ENCODE measurements at regions not wholly inside any gene's neighbourhood (a gene's known extent, or its start where the extent isn't known, plus 50 kb on each side); places are given as distances from the start of the nearest gene placed in this dataset.

DNA sequence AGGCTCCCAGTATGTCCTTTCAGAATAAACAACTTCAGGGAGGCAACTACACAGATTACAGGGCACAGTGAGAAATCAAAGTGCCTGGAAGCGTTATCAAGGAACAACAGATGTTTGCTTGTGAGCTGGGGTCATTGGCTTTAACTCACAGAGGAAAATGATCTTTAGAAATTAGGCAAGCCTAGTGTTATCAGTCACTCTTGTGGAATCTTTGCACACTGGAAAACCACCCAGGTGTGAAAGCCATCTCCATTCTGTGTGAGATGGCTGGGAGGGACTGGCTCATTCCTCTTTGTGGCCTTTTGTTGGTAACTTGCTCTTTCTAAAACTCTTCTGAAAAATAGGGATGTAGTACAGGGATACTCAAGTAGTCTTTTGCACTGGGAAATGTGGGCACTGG lies 716.0 kb downstream of the XPNPEP1 start:
- ChIA-PET CTCF (interaction anchor here (1.3 to 2.0 kb wide), 3 partner anchors 8 to 11 kb away, joined by 3 to 6 read pairs (median 4); no protein-coding TSS in a partner anchor), POLR2A (no interaction called here)
- no peak for DNase-seq (ENCODE audit: extremely low spot score)
- TF ChIP-seq, protein P1, sequence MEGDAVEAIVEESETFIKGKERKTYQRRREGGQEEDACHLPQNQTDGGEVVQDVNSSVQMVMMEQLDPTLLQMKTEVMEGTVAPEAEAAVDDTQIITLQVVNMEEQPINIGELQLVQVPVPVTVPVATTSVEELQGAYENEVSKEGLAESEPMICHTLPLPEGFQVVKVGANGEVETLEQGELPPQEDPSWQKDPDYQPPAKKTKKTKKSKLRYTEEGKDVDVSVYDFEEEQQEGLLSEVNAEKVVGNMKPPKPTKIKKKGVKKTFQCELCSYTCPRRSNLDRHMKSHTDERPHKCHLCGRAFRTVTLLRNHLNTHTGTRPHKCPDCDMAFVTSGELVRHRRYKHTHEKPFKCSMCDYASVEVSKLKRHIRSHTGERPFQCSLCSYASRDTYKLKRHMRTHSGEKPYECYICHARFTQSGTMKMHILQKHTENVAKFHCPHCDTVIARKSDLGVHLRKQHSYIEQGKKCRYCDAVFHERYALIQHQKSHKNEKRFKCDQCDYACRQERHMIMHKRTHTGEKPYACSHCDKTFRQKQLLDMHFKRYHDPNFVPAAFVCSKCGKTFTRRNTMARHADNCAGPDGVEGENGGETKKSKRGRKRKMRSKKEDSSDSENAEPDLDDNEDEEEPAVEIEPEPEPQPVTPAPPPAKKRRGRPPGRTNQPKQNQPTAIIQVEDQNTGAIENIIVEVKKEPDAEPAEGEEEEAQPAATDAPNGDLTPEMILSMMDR (IDR thresholded peaks at IDR 0.05; ENCODE audit: control extremely low read depth, extremely low read depth, low read depth, missing control alignments), result no peak

DNA sequence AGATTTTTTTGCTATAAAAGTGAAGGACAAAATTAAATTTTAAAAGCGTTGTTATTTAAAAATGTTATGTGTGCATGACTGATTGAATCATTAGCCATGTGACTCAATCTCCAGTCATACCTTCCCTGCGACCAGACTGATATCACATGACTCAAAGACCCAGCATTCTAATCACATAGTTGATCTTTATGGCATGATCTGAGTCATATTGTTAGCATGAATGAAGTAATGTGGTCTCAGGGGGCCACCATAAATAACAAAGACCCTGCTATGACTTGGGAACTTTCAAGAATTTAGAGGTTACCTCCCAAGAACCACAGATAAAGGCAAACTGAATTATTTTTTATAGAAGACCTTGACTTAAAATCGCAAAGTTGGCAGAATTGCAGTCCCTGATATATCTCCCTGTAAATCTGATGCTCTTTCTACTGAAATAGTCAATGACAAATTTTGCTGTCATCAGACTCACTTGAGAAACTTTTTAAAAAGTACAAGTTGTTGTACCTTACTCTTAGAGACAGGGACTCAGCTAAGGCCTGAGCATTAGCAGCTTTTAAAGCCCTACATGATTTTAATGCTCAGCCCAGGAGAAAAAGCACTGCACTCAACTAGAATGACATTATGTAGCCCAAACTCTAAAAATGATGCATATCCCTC lies 717.3 kb downstream of the XPNPEP1 start:
- POLR2A ChIA-PET, result no interaction called here
- CTCF ChIA-PET, result interaction anchor here (1.3 to 1.9 kb wide), 3 partner anchors 9 to 15 kb away, joined by 3 to 4 read pairs (median 4); no protein-coding TSS in a partner anchor
- TF ChIP-seq, protein P1 (IDR thresholded peaks at IDR 0.05; ENCODE audit: control extremely low read depth, extremely low read depth, low read depth, missing control alignments), result no peak
- no peak for DNase-seq (ENCODE audit: extremely low spot score)

DNA sequence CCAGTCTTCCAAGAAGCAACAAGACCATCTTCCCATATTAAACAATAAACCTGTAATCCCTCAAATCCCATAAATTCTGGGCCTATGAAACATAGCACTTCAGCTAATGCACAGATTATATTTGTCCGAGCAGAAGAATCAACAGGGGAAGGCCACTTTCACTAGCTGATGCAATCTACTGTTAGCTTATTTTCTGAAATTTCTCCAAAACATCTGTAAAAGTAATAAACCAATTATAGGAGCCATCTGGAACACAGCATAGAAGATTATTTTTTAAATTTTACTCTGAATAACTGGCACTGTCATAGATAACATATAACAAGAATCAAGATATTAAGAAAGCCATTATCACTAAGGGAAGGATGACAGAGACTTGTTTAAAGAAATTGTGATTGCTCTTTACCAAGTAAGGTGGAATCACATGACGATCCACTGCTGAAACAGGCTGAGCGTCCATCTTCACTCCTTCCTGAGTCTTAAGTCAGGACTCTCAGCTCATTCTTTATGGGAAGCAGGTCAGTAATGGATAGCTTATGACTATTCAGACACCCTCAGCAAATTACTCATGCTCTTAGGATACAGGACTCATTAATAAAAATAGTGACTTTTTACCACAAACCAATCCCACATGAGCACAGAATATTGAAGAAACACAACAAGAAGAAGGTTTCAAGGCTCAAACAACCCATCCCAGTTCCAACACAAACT lies 719.5 kb downstream of the XPNPEP1 start:
- POLR2A ChIA-PET, result no interaction called here
- DNase-seq (ENCODE audit: extremely low spot score), result no peak
- CTCF ChIA-PET, result no interaction called here
- TF ChIP-seq, protein P1 (IDR thresholded peaks at IDR 0.05; ENCODE audit: control extremely low read depth, extremely low read depth, low read depth, missing control alignments), result no peak

DNA sequence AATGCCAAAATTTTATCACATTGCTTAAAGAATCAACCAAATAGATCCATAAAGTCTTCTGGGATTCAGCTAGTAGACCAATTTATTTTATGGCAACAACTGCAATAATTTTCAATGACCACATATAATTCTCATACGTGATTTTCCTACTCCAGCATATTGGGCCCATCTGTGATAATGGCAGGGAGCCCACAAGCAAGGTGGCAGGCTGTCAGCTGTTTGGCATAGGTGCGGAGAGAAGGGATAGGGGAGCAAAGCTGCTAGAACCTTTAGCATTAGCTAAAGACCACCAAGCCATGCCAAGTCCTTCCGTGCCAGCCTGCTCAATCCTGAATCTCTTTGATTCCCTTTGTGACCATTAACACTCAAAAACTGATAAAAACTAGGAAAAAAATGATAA lies 721.2 kb downstream of the XPNPEP1 start:
- ChIA-PET CTCF (interaction anchor here (0.8 to 1.5 kb wide), 7 partner anchors 10 to 173 kb away, joined by 3 to 5 read pairs (median 3); no protein-coding TSS in a partner anchor), POLR2A (no interaction called here)
- TF ChIP-seq, protein P1 (IDR thresholded peaks at IDR 0.05; ENCODE audit: control extremely low read depth, extremely low read depth, low read depth, missing control alignments), result no peak
- no peak for DNase-seq (ENCODE audit: extremely low spot score)

DNA sequence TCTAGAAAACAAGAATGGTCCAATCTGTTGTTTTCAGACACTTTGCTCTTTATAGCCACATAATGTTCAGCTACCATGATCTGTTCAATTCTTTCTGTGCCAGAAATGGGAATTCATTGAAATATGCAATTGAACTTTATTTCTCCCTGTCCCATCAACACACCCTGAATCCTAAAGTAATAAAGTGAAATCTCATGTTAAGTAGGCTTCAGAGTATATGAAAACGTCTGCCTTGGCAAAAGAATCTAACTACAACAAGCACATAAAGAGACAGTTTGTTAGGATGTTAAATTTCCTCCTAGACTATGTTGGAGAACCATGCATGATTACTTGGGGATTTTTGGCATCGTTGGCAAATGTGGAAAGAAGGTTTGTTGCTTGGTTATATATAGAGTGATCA lies 722.7 kb downstream of the XPNPEP1 start:
- TF ChIP-seq, protein P1 (IDR thresholded peaks at IDR 0.05; ENCODE audit: control extremely low read depth, extremely low read depth, low read depth, missing control alignments), result no peak
- DNase-seq (ENCODE audit: extremely low spot score), result no peak
- CTCF ChIA-PET, result no interaction called here
- POLR2A ChIA-PET, result no interaction called here

DNA sequence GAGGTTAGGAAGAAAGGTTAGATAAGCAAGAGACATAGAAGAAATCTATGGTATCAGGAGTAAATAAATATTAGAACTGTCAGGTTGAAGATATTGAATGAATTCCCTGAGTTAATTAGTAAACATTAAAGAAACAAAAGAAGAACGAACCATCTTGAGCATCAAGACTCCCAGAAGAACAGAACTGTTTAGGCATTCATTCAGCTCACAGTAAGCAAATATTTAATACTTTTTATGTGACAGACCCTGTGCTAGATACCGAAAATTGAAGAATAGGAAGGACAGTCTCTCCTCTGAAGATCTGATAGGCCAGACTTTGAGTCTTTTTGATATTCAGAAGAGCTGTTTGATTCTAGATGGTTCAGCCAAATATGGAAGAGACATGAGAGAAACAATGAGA lies 731.5 kb downstream of the XPNPEP1 start:
- CTCF ChIA-PET, result interaction anchor here (1.5 kb wide), 1 partner anchor 11 kb away, joined by 5 read pairs; no protein-coding TSS in a partner anchor

More for the DNA sequence above, 731.5 kb downstream of the XPNPEP1 start:
- no peak for DNase-seq (ENCODE audit: extremely low spot score)
- TF ChIP-seq, protein P1 (IDR thresholded peaks at IDR 0.05; ENCODE audit: control extremely low read depth, extremely low read depth, low read depth, missing control alignments), result no peak
- POLR2A ChIA-PET, result no interaction called here

All from GM10248 (cell line).